WTC11 (cell line): ENCODE measurements at regions not wholly inside any gene's neighbourhood (a gene's known extent, or its start where the extent isn't known, plus 50 kb on each side); places are given as distances from the start of the nearest gene placed in this dataset.

Experiments used
- AR ChIP-seq: fragments of 250-450 bp; sonication (Bioruptor Pico); IDR thresholded peaks from 2 replicates; pipeline ENCODE4 v1.9.0; 2021; ENCODE audit warnings: mild to moderate bottlenecking
- CTCF ChIP-seq: fragments of 200-600 bp; IDR thresholded peaks from 2 replicates; pipeline ENCODE4 v1.8.0; 2022; ENCODE audit warnings: antibody characterized with exemption
- JUN ChIP-seq: sonication (generic); formaldehyde crosslinking; IDR thresholded peaks from 2 replicates; pipeline ENCODE4 v1.8.0; 2023; ENCODE audit warnings: mild to moderate bottlenecking, missing genetic modification reagents

- TF ChIP-seq AR (CRISPR knock-in tag) (no peak), CTCF (no peak), JUN (CRISPR knock-in tag) (no peak)
Observed at GRCh38 chr9:87054999-87055686, 107.8 kb upstream of the GAS1 start.
